Hippocampal formation (tissue), 2 donors: ENCODE measurements at regions not wholly inside any gene's neighbourhood (a gene's known extent, or its start where the extent isn't known, plus 50 kb on each side); places are given as distances from the start of the nearest gene placed in this dataset.
"Not testable (repeated sequence)": the region's sequence is repeated elsewhere in the genome, so short reads cannot be mapped to it uniquely, and the experiment has no call there.

Source experiments
- DNase-seq, 2 donors: peaks; one replicate each; lab custom pipeline; 2025; lab: John Stamatoyannopoulos, UW

DNA sequence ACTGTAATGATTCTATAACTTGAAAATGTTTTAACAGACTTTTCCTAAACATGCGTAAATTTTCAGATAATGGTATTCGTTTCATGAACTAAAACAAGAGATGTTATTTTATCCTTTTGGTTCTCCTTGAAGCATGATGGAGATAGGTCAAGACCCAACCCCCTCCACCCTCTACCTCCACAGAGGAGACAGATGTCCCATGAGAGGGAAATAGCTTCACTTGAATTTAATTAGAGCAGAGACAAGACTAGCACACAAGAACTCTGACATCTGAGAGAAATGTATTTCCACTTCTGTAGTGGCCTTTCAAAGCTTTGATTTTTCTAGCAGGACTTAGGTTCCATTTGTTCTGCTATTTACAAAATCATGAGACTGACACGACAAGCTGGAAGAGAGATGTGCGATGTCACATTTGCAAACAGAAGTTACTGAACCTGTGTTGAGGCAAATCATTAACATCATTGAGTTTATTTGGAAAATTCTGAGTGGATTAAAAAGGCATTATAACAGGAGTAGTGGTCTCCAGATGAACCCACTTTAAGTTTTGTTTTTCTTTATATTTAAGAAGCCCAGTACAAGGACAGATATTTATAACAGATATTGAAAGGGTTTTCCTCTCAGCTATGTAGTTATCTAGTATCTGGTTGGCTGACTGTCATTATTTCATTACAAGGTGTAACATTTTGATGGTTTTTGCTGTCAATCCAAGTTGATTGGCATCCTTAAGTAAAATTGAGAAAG is 276.2 kb downstream of the ASXL3 start:
- no peak for DNase-seq

- DNase-seq, result no peak
Observed at GRCh38 chr18:33853187-33853586, 275.2 kb downstream of the ASXL3 start.

GRCh38 chr18:33851546-33852078 is 273.6 kb downstream of the ASXL3 start:
- no peak for DNase-seq

DNA sequence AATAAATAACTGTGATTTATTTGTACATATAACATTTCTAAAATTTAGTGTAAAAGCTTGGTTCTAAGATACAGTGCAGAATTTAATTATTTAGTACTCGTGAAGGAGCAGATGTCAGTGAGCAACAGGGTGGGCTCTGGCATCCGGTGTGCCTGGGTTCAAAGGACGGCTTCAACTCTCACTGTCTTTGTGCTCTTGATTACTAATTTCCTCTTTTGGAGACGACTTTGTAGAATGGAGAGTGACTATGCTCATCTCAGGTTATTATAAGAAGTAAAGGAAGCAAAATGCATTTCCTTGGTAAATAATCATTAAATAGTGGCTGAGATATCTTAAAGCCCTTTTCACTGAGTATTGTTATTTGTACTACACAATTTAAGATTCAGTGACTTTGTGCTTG is 271.7 kb downstream of the ASXL3 start:
- DNase-seq, result no peak

GRCh38 chr18:33844232-33844631 is 266.2 kb downstream of the ASXL3 start:
- no peak for DNase-seq

DNA sequence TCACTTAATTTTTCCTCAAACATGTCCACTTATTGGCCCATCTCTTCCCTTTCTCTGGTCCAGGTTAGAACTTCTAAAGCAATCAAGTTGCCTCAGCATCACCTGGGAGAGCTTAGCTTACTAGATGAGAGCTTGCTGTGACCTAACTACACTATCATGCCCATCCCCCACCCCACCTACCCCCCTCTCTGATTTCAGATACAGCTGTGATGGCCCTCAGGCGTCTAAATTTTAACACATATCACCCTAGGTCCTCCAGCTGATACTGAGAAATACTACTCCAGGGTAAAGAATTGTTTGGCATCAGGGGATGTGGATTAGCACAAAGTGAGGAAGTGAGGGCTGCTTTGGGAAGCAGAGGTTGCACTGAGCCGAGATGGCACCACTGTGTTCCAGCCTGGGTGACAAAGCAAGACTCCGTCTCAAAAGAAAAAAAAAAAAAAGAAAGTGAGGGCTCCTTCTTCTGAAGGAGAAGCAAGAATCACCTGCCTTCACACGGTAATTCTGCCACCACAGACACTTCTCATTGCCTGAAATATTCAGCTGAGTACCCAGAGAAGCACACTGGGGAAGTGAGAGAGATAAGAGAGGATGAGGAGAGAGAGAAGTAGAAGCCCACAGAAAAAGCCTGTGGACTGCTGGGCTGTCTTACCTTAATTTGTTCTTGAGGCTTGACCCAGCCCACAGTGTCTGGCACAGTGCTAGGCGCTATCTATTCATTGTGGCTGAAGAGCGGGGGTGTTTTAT is 263.4 kb downstream of the ASXL3 start:
- DNase-seq, result no peak

DNA sequence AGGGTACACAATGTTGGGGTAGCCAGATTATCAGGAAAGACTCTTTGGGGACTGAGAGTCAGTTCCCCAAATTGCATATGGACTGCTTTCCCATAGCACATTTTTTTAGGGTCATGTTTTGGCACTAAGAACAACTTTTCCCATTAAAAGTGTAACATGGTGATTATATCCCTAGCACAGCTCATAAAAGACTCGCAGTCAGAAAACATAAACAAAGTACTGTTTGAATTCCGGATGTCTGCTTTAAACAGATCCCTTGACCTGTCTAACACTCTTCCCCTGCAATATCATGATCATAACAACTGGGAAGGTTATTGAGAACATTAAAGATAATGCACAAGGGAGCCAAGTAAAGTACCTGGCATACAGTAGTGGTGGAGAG is 262.2 kb downstream of the ASXL3 start:
- DNase-seq, result no peak

DNA sequence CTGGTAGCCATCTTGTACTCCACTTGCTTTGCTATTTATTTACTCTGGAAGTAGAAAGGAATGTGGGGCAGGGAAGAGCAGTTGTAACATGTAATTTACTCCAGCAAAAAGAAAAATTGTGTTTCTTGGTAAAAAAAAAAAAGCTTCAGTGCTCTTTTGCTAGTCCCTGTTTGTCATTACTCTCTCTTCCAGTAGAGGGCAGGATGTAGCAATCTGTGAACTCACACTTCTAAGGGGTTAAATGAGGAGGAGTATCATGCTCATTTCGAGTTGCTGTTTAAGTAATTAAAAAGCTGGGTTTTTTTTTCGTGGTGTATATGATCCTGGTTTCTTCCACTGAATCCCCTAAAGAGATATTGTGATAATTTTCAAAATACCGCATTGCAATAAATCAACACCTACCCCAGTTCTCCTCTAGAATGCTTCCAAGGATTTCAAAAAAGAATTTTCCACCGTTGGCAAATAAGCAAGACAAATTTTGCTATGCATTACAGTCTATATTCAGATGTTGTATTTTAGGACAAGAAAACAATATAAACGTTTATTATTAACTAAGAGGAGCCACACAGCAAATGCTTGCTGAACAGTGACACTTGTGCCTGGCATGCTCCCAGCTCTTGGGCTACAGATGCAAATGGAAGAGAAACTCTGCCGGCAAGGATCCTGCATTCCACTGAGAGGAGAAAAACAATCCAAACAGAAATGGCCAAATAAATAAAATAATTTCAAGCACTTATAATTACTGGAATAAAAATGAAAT is 261.6 kb downstream of the ASXL3 start:
- DNase-seq, result peak in 1 of 2 donors; percentile 58

DNA sequence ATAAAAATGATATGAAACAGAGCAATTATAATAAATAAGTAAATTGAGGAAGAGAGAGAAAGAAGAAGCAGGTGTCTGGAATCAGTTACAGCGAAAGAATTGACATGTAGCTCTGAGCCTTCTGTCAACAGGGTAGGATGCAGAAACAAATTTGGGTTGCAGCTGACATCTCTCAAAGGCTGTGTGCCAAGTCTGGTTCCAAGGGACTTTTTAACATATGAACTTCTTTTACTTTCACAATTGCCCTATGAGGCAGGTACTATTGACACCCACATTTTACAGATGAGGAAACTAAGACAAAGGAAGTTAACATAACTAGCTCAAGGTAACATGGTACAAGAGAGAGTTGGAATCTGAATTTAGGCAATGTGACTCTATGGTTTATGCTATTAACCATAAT is 260.0 kb downstream of the ASXL3 start:
- DNase-seq, result no peak

DNA sequence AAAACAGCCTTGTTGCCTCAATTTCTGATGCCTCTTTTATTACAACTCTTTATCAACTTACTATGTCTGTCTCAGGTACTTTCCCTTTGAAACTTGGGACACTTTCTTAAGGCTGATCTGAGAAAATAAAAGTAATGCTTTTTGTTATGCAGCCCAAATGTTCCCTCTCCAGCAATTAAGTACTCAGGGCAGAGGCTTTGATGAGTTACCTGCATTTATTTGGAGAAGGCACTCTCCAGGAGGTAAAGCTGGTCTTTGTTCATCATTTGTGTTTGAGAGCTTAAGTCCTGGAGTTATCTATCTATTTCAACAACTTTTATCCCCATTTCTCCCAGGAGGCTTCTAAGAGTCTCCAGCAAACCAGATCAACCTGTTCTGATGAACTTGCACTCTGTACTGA is 259.2 kb downstream of the ASXL3 start:
- no peak for DNase-seq

DNA sequence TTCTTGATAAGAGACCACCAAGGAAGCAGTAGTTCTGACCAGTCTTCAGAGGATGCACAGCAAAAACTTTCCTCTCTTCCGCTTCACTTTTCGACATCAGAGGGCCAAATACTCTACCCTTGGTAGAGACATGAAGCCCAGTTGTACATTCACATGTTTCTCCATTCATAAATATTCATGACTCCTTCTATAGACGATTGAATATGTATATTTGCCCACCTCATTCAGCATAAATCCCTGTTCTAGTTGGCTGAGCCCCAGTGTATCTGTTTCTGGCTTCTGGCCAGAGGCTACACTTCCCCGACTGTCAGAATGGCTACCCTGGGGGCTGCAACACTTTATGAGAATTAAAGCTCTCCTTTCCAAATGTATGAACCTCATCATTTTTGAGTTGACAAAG is 258.5 kb downstream of the ASXL3 start:
- no peak for DNase-seq

GRCh38 chr18:33835419-33835818 is 257.4 kb downstream of the ASXL3 start:
- no peak for DNase-seq

- DNase-seq, result no peak
Observed at GRCh38 chr18:33833842-33834241, 255.8 kb downstream of the ASXL3 start.

DNA sequence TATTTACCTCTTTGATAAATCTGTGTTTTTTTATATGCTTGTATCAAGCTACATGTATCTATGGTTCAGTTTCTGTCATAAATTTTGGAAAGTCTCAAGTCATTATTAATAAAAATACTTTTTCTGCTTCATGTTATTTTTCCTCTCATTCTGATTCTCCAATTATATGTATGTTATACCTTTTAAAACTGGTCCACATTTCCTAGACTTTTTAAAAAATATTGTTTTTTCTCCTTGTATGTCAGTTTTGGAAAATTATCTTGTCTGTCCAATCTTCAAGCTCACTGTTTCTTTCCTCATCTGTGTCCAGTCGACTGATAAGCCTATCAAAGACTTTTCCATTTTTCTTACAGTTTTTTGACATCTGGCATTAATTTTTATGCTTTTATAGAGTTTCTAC is 253.4 kb downstream of the ASXL3 start:
- DNase-seq, result no peak

DNA sequence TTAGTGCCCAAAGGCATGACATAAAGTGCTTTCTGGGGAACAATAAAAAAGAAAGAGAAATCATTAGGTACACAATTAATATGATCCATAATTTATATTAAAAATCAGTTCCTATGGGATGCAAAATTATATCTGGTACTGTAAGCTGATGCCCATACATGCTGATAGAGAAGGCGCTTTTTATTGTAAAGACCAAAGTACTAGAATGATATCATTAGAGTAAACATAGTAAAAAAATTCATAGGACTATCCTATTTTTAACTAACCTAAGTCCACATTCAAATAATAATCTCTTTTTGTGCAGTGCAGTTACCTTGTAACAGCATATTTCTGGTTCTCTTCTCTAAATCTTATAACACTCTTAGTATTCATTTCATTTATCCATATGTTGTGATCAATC is 252.2 kb downstream of the ASXL3 start:
- no peak for DNase-seq

DNA sequence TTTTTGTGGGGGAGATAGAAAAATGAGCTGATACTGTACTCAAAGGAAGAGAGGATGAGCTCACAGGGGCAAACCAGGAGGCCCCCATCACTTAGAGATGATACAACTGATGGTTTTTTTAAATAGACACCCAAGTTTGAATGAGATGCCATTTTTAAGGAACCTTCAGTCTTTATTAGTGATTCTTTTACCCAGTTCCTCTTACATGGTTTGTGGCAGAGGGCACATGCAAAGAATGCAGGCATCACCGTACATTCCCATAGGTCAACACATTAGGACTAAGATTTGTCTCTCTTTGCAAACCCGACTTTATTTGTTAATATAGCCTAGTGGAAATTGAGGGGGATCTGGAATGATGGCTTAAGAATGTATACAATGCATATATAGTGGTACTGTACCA is 250.9 kb downstream of the ASXL3 start:
- no peak for DNase-seq

DNA sequence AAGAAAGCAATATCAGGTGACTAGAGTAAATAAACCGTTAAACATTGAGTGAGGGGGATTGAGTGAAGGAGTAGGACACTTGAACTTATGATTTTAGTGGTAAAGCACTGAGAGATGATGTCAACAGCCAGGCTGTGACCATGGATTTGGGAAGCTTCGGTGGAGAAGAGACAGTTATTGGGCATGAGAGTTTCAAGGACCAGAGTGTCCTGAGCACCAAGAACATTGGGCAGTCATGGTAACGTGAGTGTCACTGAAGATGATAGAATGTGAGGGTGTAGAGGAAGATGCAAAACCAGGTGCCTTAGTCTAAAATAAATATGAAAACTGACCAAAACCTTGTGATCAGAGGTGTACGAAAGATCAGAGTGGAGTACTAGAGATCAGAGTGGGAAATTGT is 248.1 kb downstream of the ASXL3 start:
- DNase-seq, result no peak

GRCh38 chr18:33821503-33821902 is 243.5 kb downstream of the ASXL3 start:
- no peak for DNase-seq

DNA sequence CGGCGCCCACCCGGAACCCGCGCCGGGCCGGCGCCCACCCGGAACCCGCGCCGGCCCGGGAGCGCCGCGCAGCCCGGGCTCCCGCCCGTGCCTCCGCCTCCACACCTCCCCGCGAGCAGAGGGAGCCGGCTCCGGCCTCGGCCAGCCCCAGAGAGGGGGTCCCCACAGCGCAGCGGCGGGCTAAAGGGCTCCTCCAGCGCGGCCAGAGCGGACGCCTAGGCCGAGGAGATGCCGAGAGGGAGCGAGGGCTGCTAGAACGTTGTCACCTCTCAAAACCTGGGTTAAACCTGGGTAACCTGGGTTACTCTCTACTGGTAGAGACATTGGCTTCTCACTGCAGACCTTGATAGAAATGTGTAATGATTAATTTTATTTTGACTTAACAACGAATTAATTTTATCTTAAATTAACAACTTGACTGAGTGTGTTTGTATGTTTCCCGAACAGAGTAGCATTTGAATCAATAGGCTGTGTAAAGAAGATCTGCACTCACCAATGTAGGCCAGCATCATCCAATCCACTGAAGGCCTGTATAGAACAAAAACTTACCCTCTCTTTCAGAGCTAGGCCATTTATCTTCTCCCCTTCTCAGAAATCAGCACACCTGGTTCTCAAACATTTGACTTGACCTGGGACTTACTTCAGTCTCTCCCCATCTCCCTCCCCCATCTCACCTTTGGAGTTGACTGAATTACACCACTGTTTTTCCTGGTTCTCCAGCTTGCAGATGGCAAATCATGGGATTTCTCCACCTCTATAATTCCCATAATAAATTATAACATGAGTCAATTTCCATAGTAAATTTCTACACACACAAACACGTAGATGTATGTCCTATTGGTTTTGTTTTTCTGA is 242.7 kb downstream of the ASXL3 start:
- no peak for DNase-seq

DNA sequence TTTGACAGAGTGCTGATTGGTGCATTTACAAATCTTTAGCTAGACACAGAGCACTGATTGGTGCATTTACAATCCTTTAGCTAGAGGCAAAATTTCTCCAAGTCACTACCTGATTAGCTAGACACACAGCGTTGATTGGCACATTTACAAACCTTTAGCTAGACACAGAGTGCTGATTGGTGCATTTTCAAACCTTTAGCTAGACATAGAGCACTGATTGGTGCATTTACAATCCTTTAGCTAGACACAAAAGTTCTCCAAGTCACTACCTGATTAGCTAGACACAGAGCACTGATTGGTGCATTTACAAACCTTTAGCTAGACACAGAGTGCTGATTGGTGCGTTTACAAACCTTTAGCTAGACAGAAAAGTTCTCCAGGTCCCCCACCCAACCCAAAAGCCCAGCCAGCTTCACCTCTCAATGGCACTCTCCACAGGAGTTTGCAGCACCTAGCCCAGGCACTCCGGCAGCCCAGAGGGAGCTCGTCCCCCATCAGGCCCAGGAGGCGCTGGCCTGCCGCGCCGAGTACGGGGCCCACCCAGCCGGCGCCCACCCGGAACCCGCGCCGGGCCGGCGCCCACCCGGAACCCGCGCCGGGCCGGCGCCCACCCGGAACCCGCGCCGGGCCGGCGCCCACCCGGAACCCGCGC is 241.8 kb downstream of the ASXL3 start:
- DNase-seq, result not testable (repeated sequence)

GRCh38 chr18:33818145-33818544 is 240.1 kb downstream of the ASXL3 start:
- DNase-seq, result no peak
